Left lung (tissue), 4 donors: ENCODE measurements at regions not wholly inside any gene's neighbourhood (a gene's known extent, or its start where the extent isn't known, plus 50 kb on each side); places are given as distances from the start of the nearest gene placed in this dataset.
"Not testable (repeated sequence)": the region's sequence is repeated elsewhere in the genome, so short reads cannot be mapped to it uniquely, and the experiment has no call there.

Experiments
- ATAC-seq: fragments of 200-7000 bp; cut with Tn5 transposase; one replicate; pipeline ENCODE4 v1.9.1; 2020; ENCODE audit warnings: moderate library complexity
- DNase-seq, 4 donors: peaks; one replicate each; pipeline ENCODE4 v3.0.0-alpha.2; 2013 to 2020
- H3K27ac ChIP-seq, 2 donors: fragments of 200-600 bp; sonication (generic) in 1 of 2; one replicate each; pipeline versions ENCODE4 v1.5.0 to v1.8.0; 2020 to 2021
- H3K27me3 ChIP-seq, 2 donors: fragments of 200-600 bp; sonication (generic) in 1 of 2; one replicate each; pipeline versions ENCODE4 v1.5.0 to v1.8.0; 2020 to 2021
- H3K36me3 ChIP-seq, 2 donors: fragments of 200-600 bp; sonication (generic) in 1 of 2; one replicate each; pipeline versions ENCODE4 v1.5.0 to v1.8.0; 2020 to 2021
- H3K4me1 ChIP-seq, 2 donors: fragments of 200-600 bp; one replicate each; pipeline ENCODE4 v1.8.0; 2021
- H3K4me3 ChIP-seq, 2 donors: fragments of 200-600 bp; sonication (generic) in 1 of 2; one replicate each; pipeline versions ENCODE4 v1.5.0 to v1.8.0; 2020 to 2021; ENCODE audit warnings: mild to moderate bottlenecking in 1 of 2
- H3K9me3 ChIP-seq, 2 donors: fragments of 200-600 bp; sonication (generic) in 1 of 2; one replicate each; pipeline versions ENCODE4 v1.5.0 to v1.8.0; 2020 to 2021
- CTCF ChIP-seq, 2 donors: fragments of 200-600 bp; sonication (generic) in 1 of 2; IDR thresholded peaks; one replicate each; pipeline versions ENCODE4 v1.5.0 to v1.8.0; 2021; ENCODE audit warnings: antibody characterized with exemption in 2 of 2
- intact Hi-C, 2 donors: fragments of 100-400 bp; cut with DNase I; formaldehyde crosslinking; loops; one replicate each; pipeline versions ENCODE4 v1.11.2 to v1.14.2; 2022
- donor health status: DM: no; HTN: yes; CAD: no.
- donor health status: DM: no; HTN: no; CAD: no.

DNA sequence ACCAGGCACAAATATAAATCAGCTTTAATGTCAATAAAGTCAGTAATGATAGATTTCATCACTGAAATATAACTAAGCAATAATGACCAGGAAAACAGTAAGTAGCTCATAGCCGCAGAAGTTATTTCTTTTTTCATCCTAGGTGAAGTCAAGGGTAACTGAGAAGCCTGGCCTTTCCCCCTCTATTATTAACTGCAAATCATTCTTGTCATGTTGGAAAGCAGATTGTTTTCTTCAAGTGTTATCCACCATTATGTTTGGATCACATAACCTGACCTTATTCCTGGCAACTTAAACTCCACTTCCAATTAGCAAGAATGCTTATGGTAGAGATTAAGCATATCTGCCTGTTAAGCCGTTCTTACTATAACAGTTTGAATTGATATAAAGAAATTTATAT is 603.4 kb upstream of the FOXG1 start:
- ATAC-seq, result no peak
- DNase-seq, result no peak

GRCh38 chr14:28163897-28164296 is 602.7 kb upstream of the FOXG1 start:
- Histone ChIP-seq H3K27me3 (no peaks in the 10 kb centered on the region), H3K36me3 (no peaks in the 10 kb centered on the region)

More for the DNA sequence above, 603.4 kb upstream of the FOXG1 start:
- Histone ChIP-seq H3K36me3 (no peaks in the 10 kb centered on the region), H3K4me1 (no peaks in the 10 kb centered on the region), H3K4me3 (no peak overlapping the region), H3K27ac (no peak overlapping the region), H3K9me3 (peaks cover 0 to 14% of the 10 kb centered on the region in 2 donors), H3K27me3 (no peaks in the 10 kb centered on the region)
- no peak for TF ChIP-seq CTCF (IDR thresholded peaks at IDR 0.05)
- intact Hi-C loops, result no loop called here

DNA sequence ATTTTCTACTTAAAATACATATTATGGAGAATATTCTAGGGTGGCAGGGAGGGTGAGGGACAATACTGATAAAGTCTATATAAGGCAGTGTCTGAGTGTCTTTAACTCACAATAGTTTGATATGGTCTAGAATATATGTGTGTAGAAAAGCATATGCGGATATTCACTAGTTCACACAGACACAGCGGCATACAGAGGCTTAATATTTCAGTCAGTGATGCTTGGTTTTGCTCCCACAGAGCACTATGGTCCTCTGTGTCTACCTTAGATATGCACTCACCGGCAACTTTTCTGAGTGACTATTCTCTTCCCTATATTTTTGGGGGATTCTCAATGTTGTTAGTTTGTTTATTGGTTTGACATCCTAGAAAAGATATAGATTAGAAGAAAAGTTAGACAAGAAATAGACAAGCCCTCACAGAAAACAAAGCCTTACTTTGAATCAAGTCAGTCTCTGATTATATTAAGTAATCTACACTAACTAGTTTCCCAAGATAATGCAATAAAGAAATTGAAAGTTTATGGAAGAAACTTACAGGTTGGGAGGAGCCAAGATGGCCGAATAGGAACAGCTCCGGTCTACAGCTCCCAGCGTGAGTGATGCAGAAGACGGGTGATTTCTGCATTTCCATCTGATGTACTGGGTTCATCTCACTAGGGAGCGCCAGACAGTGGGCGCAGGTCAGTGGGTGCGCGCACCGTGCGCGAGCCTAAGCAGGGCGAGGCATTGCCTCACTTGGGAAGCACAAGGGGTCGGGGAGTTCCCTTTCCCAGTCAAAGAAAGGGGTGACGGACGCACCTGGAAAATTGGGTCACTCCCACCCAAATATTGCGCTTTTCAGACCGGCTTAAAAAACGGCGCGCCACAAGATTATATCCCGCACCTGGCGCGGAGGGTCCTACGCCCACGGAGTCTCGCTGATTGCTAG is 578.4 kb upstream of the FOXG1 start:
- H3K27me3 ChIP-seq, H3K27ac ChIP-seq, ATAC-seq, H3K4me3 ChIP-seq, DNase-seq, H3K4me1 ChIP-seq, intact Hi-C loops, H3K36me3 ChIP-seq: not testable (repeated sequence)
- H3K9me3 ChIP-seq, result peaks cover 0 to 21% of the 10 kb centered on the region in 2 donors

More at GRCh38 chr14:28163897-28164296, 602.7 kb upstream of the FOXG1 start:
- Histone ChIP-seq H3K9me3 (peaks cover 0 to 15% of the 10 kb centered on the region in 2 donors), H3K27ac (no peak overlapping the region), H3K4me1 (no peaks in the 10 kb centered on the region), H3K4me3 (no peak overlapping the region)
- intact Hi-C loops, result no loop called here
- no peak for TF ChIP-seq CTCF (IDR thresholded peaks at IDR 0.05)
- ATAC-seq (no peak), DNase-seq (no peak)

DNA sequence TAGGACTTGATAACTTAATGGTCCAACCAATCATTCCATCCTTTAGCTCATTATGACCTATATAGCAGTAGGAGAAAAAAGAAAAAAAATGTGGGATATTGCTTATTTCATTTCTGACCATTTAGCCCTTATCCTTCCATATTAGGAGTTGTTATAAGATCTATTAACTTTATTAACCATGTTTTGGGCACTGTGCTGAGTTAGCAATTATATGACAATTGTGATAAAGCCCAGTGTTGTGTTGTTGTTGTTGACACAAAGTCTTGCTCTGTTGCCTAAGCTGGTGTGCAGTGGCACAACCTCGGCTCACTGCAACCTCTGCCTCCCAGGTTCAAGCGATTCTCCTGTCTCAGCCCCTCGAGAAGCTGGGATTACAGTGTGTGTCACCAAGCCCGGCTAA is 569.7 kb upstream of the FOXG1 start:
- no peaks in the 10 kb centered on the region for H3K36me3 ChIP-seq
- H3K9me3 ChIP-seq, result peaks cover 0 to 5% of the 10 kb centered on the region in 2 donors
- no peaks in the 10 kb centered on the region for H3K27me3 ChIP-seq
- ATAC-seq (no peak), DNase-seq (no peak)
- no peaks in the 10 kb centered on the region for H3K4me1 ChIP-seq
- TF ChIP-seq CTCF (IDR thresholded peaks at IDR 0.05), result no peak
- intact Hi-C loops, result no loop called here
- no peak overlapping the region for H3K4me3 ChIP-seq
- H3K27ac ChIP-seq, result no peak overlapping the region

GRCh38 chr14:28220391-28220790 is 546.2 kb upstream of the FOXG1 start:
- Histone ChIP-seq H3K36me3 (no peaks in the 10 kb centered on the region), H3K4me3 (no peak overlapping the region), H3K27ac (no peak overlapping the region), H3K27me3 (no peaks in the 10 kb centered on the region), H3K4me1 (no peaks in the 10 kb centered on the region), H3K9me3 (no peaks in the 10 kb centered on the region)
- ATAC-seq, result no peak
- intact Hi-C loops, result no loop called here
- no peak for DNase-seq
- no peak for TF ChIP-seq CTCF (IDR thresholded peaks at IDR 0.05)
